Erythroblast (primary cell): ENCODE measurements at regions not wholly inside any gene's neighbourhood (a gene's known extent, or its start where the extent isn't known, plus 50 kb on each side); places are given as distances from the start of the nearest gene placed in this dataset.
"Not testable (repeated sequence)": the region's sequence is repeated elsewhere in the genome, so short reads cannot be mapped to it uniquely, and the experiment has no call there.

Experiments used
- GATA1 ChIP-seq: IDR thresholded peaks from 2 replicates; pipeline ENCODE4 v1.6.1; 2011; ENCODE audit warnings: low read depth, mild to moderate bottlenecking, control low read depth, low read length, moderate library complexity
- POLR2A ChIP-seq: IDR thresholded peaks from 2 replicates; pipeline ENCODE4 v1.6.1; 2011; ENCODE audit warnings: mild to moderate bottlenecking, low read length

DNA sequence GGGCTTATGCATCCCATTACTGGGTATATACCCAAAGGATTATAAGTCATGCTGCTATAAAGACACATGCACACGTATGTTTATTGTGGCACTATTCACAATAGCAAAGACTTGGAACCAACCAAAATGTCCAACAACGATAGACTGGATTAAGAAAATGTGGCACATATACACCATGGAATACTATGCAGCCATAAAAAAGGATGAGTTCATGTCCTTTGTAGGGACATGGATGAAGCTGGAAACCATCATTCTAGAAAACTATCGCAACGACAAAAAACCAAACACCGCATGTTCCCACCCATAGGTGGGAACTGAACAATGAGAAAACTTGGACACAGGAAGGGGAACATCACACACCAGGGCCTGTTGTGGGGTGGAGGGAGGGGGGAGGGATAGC is 323.3 kb upstream of the FGF16 start:
- not testable (repeated sequence) for TF ChIP-seq POLR2A, GATA1
